SK-N-SH (cell line): ENCODE measurements at regions not wholly inside any gene's neighbourhood (a gene's known extent, or its start where the extent isn't known, plus 50 kb on each side); places are given as distances from the start of the nearest gene placed in this dataset.
"Not testable (repeated sequence)": the region's sequence is repeated elsewhere in the genome, so short reads cannot be mapped to it uniquely, and the experiment has no call there.

Experiments
- CTCF ChIA-PET: fragments of 300-600, 350-600 bp; formaldehyde crosslinking; extraction: SDS; loops from one replicate; lab custom pipeline; 2021; lab: Yijun Ruan, JAX
- POLR2A ChIA-PET: fragments of 350-600 bp; sonication (Branson Sonifier 250); formaldehyde crosslinking; extraction: SDS; loops from one replicate; lab custom pipeline; 2020; ENCODE audit warnings: antibody characterized with exemption, inconsistent platforms; lab: Yijun Ruan, JAX
- DNase-seq: peaks from one replicate; pipeline ENCODE4 v3.0.0; 2012
- H2AFZ ChIP-seq: fragments of 200-600 bp; sonication (generic); 2 replicates; pipeline ENCODE4 v1.8.1; 2016; ENCODE audit warnings: antibody characterized with exemption, mild to moderate bottlenecking, low read depth
- H3F3A ChIP-seq: fragments of 200-600 bp; sonication (generic); replicated peaks from 2 replicates; pipeline ENCODE3; 2016; ENCODE audit warnings: antibody characterized with exemption, mild to moderate bottlenecking; ENCODE audit not compliant: insufficient read depth
- H3K27ac ChIP-seq, 2 experiments: fragments of 200-500 bp in 1 of 2; fragments of 200-600 bp in 1 of 2; sonication (Bioruptor generic) in 1 of 2; sonication (generic), shearing (Covaris generic) in 1 of 2; 2 replicates each; pipeline versions ENCODE4 v1.5.1 to v1.6.1; 2014 to 2016; ENCODE audit warnings: low read depth in 2 of 2, inconsistent platforms in 1 of 2, low read length in 1 of 2, mild to moderate bottlenecking in 1 of 2, mixed read lengths in 1 of 2
- H3K27me3 ChIP-seq: fragments of 200-600 bp; sonication (generic), shearing (Covaris generic); 2 replicates; pipeline ENCODE4 v1.6.1; 2016; ENCODE audit warnings: mixed run types; ENCODE audit not compliant: insufficient read depth
- H3K36me3 ChIP-seq, 2 experiments: fragments of 200-500 bp in 1 of 2; fragments of 200-600 bp in 1 of 2; sonication (Bioruptor generic) in 1 of 2; sonication (generic) in 1 of 2; replicated peaks in 1 of 2; 2 replicates each; pipeline versions ENCODE3 to v1.5.1; 2014 to 2016; ENCODE audit warnings: low read length in 1 of 2, mild to moderate bottlenecking in 1 of 2; ENCODE audit not compliant: insufficient read depth in 2 of 2, control insufficient read depth in 1 of 2
- H3K4me1 ChIP-seq, 2 experiments: fragments of 200-500 bp in 1 of 2; fragments of 200-600 bp in 1 of 2; sonication (Bioruptor generic) in 1 of 2; sonication (generic), shearing (Covaris generic) in 1 of 2; 2 replicates each; pipeline versions ENCODE4 v1.5.1 to v1.6.1; 2014 to 2016; ENCODE audit warnings: low read depth in 1 of 2, low read length in 1 of 2, mixed run types in 1 of 2; ENCODE audit not compliant: insufficient read depth in 2 of 2, control insufficient read depth in 1 of 2
- H3K4me2 ChIP-seq: fragments of 200-600 bp; sonication (generic), shearing (Covaris generic); 2 replicates; pipeline ENCODE4 v1.6.1; 2017; ENCODE audit warnings: mixed run types
- H3K4me3 ChIP-seq, 2 experiments: fragments of 200-500 bp in 1 of 2; fragments of 200-600 bp in 1 of 2; sonication (Bioruptor generic) in 1 of 2; sonication (generic), shearing (Covaris generic) in 1 of 2; 2 replicates each; pipeline versions ENCODE4 v1.5.1 to v1.8.1; 2014 to 2016; ENCODE audit warnings: low read depth in 2 of 2, inconsistent platforms in 1 of 2, low read length in 1 of 2, mild to moderate bottlenecking in 1 of 2, mixed read lengths in 1 of 2, moderate library complexity in 1 of 2
- H3K79me2 ChIP-seq: fragments of 200-600 bp; sonication (generic); 2 replicates; pipeline ENCODE4 v1.8.1; 2017; ENCODE audit warnings: mild to moderate bottlenecking; ENCODE audit not compliant: insufficient read depth
- H3K9ac ChIP-seq: fragments of 200-600 bp; sonication (generic); 2 replicates; pipeline ENCODE4 v1.6.1; 2017; ENCODE audit warnings: mixed run types
- H3K9me2 ChIP-seq: fragments of 200-600 bp; sonication (generic); 2 replicates; pipeline ENCODE4 v1.6.1; 2017; ENCODE audit warnings: mixed run types
- H3K9me3 ChIP-seq: fragments of 200-600 bp; sonication (generic); 2 replicates; pipeline ENCODE4 v1.6.1; 2017; ENCODE audit warnings: mixed run types, mild to moderate bottlenecking, moderate library complexity
- H4K20me1 ChIP-seq: fragments of 200-600 bp; sonication (generic); 2 replicates; pipeline ENCODE4 v1.6.1; 2017; ENCODE audit warnings: mild to moderate bottlenecking, mixed run types; ENCODE audit not compliant: insufficient read depth
- ELF1 ChIP-seq: IDR thresholded peaks from 2 replicates; pipeline ENCODE4 v1.4.0; 2012
- NFIC ChIP-seq: IDR thresholded peaks from 2 replicates; pipeline ENCODE4 v1.4.0; 2012; ENCODE audit warnings: borderline replicate concordance
- NRF1 ChIP-seq: IDR thresholded peaks from 2 replicates; pipeline ENCODE4 v1.6.1; 2012; ENCODE audit warnings: low read depth, mild to moderate bottlenecking, low read length
- RAD21 ChIP-seq: IDR thresholded peaks from 2 replicates; pipeline ENCODE4 v1.6.1; 2012; ENCODE audit warnings: mild to moderate bottlenecking, low read length
- WGBS: methylation state at CpG from one replicate; pipeline ENCODE4 v1.1.6; 2017; ENCODE audit warnings: low lambda C conversion rate; 5-methylcytosine and 5-hydroxymethylcytosine counted together

GRCh38 chrX:115719171-115719570, 158.2 kb downstream of the PLS3 start:
- POLR2A ChIA-PET = no interaction called here
- no peaks in the 10 kb centered on the region for H4K20me1 ChIP-seq
- no peak overlapping the region for H3K27ac ChIP-seq
- H3K79me2 ChIP-seq = no peaks in the 10 kb centered on the region
- H3K9ac ChIP-seq = no peak overlapping the region
- H2AFZ ChIP-seq = no peak overlapping the region
- no peaks in the 10 kb centered on the region for H3K36me3 ChIP-seq
- H3K9me3 ChIP-seq = no peaks in the 10 kb centered on the region
- H3F3A ChIP-seq = peaks cover 6% of the 10 kb centered on the region
- peaks cover 10% of the 10 kb centered on the region; the same call in 1 of the 2 replicates for H3K27me3 ChIP-seq
- DNase-seq = no peak
- TF ChIP-seq NFIC (no peak), ELF1 (no peak), RAD21 (no peak), NRF1 (no peak)
- H3K4me1 ChIP-seq = no peaks in the 10 kb centered on the region
- no peaks in the 10 kb centered on the region for H3K9me2 ChIP-seq
- H3K4me3 ChIP-seq = no peak overlapping the region
- CTCF ChIA-PET = no interaction called here
- 66% methylated on average over 23 of the region's 23 CpGs for WGBS
- H3K4me2 ChIP-seq = no peak overlapping the region

- POLR2A ChIA-PET = not testable (repeated sequence)
Observed at GRCh38 chrX:115722724-115723433, 161.9 kb downstream of the PLS3 start.

GRCh38 chrX:115725370-115725769, 164.4 kb downstream of the PLS3 start:
- H3K9ac ChIP-seq, POLR2A ChIA-PET, H3F3A ChIP-seq, H3K36me3 ChIP-seq, H3K27ac ChIP-seq, CTCF ChIA-PET, H3K4me3 ChIP-seq, H4K20me1 ChIP-seq, H3K27me3 ChIP-seq, H3K9me3 ChIP-seq, H3K9me2 ChIP-seq, DNase-seq, H2AFZ ChIP-seq, H3K4me1 ChIP-seq, H3K79me2 ChIP-seq, H3K4me2 ChIP-seq: not testable (repeated sequence)
- WGBS = no CpG with 5 or more reads among the region's 26 CpGs

More at GRCh38 chrX:115722724-115723433, 161.9 kb downstream of the PLS3 start:
- H3K9me2 ChIP-seq, CTCF ChIA-PET, H3K4me1 ChIP-seq, H3K79me2 ChIP-seq, H2AFZ ChIP-seq, DNase-seq, H3F3A ChIP-seq, H4K20me1 ChIP-seq, H3K27me3 ChIP-seq, H3K9me3 ChIP-seq, H3K9ac ChIP-seq, H3K4me3 ChIP-seq, H3K27ac ChIP-seq, H3K36me3 ChIP-seq, H3K4me2 ChIP-seq: not testable (repeated sequence)
- 80% methylated on average over 5 of the region's 33 CpGs for WGBS

GRCh38 chrX:115727792-115728732, 167.1 kb downstream of the PLS3 start:
- H3K79me2 ChIP-seq, POLR2A ChIA-PET, DNase-seq, H4K20me1 ChIP-seq, H3K9me3 ChIP-seq, H3K9me2 ChIP-seq, H3K4me1 ChIP-seq, H3F3A ChIP-seq, CTCF ChIA-PET, H3K27me3 ChIP-seq, H3K36me3 ChIP-seq: not testable (repeated sequence)
- peak overlapping the region; percentile 67; the same call in 1 of the 2 replicates for H3K4me2 ChIP-seq
- peak overlapping the region; percentile 93 for H2AFZ ChIP-seq
- peak overlapping the region; percentile 56; the same call in 1 of the 2 replicates for H3K9ac ChIP-seq
- 42% methylated on average over 18 of the region's 77 CpGs for WGBS
- peak overlapping the region; percentile 27 to 39; a peak in 2 of 4 replicates for H3K4me3 ChIP-seq
- H3K27ac ChIP-seq = peak overlapping the region in 1 of 2 experiments; percentile 62; a peak in 1 of 4 replicates

GRCh38 chrX:115732530-115732929, 171.6 kb downstream of the PLS3 start:
- peak overlapping the region in 1 of 2 experiments; percentile 92; a peak in 2 of 4 replicates for H3K4me3 ChIP-seq
- H3K36me3 ChIP-seq, H3K4me2 ChIP-seq, H3K9me3 ChIP-seq, H3K9ac ChIP-seq, CTCF ChIA-PET, H3K79me2 ChIP-seq, H3F3A ChIP-seq, H4K20me1 ChIP-seq, H3K4me1 ChIP-seq, H3K27me3 ChIP-seq, POLR2A ChIA-PET, H3K9me2 ChIP-seq, DNase-seq: not testable (repeated sequence)
- peak overlapping the region; percentile 96; the same call in 1 of the 2 replicates for H2AFZ ChIP-seq
- H3K27ac ChIP-seq = peak overlapping the region in 1 of 2 experiments; percentile 51; a peak in 2 of 4 replicates
- no CpG with 5 or more reads among the region's 39 CpGs for WGBS
